Colonic mucosa (tissue), 4 donors: ENCODE measurements at regions not wholly inside any gene's neighbourhood (a gene's known extent, or its start where the extent isn't known, plus 50 kb on each side); places are given as distances from the start of the nearest gene placed in this dataset.

ENCODE experiments used
- DNase-seq: peaks from one replicate; pipeline ENCODE4 v3.0.0-alpha.2; 2020
- H3K27ac ChIP-seq: fragments of 200-600 bp; one replicate; pipeline ENCODE4 v1.8.0; 2021
- H3K27me3 ChIP-seq: fragments of 200-600 bp; one replicate; pipeline ENCODE4 v1.8.0; 2021
- H3K36me3 ChIP-seq: fragments of 200-600 bp; one replicate; pipeline ENCODE4 v1.8.0; 2021
- H3K4me1 ChIP-seq: fragments of 200-600 bp; one replicate; pipeline ENCODE4 v1.8.0; 2021; ENCODE audit warnings: mild to moderate bottlenecking
- H3K4me3 ChIP-seq: fragments of 200-600 bp; one replicate; pipeline ENCODE4 v1.8.0; 2021
- H3K9ac ChIP-seq, 2 donors: one replicate each; pipeline ENCODE4 v1.7.0; 2013; ENCODE audit warnings: control low read depth in 2 of 2, low read depth in 2 of 2, low read length in 2 of 2
- H3K9me3 ChIP-seq: fragments of 200-600 bp; one replicate; pipeline ENCODE4 v1.8.0; 2021
- intact Hi-C: fragments of 100-400 bp; cut with DNase I; formaldehyde crosslinking; loops from one replicate; pipeline ENCODE4 v1.14.1; 2022
- TF ChIP-seq, protein P1 (sequence below): fragments of 200-600 bp; IDR thresholded peaks from one replicate; pipeline ENCODE4 v1.8.0; 2022; ENCODE audit warnings: antibody characterized with exemption, mild to moderate bottlenecking
- donor health status: healthy.
- donor health status: DM: no; HTN: no; CAD: no.
- donor health status: DM: no; HTN: no; CAD: no.

DNA sequence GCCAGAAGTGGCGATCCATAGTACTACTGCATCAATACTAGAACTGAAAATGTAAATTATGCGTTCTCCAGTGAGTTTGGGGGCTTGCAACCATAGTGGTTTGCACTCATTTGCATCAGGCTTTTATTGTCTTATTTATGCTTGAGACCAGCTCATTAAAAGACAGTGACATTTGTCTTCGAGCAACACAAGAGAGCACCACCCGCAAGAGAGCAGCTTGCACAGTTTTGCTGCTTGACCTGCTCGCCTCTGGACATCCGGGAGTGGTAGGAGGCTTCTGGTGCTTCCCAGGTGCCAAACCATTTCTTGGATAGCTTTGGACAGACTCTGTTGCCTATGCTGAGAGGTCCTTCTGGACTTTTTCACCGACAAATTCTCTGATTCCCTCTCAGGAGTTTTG is 294.6 kb downstream of the MEX3B start:
- Histone ChIP-seq H3K9me3 (no peaks in the 10 kb centered on the region), H3K9ac (no peak overlapping the region), H3K27me3 (no peaks in the 10 kb centered on the region), H3K4me3 (no peak overlapping the region), H3K4me1 (no peaks in the 10 kb centered on the region), H3K36me3 (no peaks in the 10 kb centered on the region), H3K27ac (no peak overlapping the region)
- intact Hi-C loops = no loop called here
- TF ChIP-seq, protein P1, sequence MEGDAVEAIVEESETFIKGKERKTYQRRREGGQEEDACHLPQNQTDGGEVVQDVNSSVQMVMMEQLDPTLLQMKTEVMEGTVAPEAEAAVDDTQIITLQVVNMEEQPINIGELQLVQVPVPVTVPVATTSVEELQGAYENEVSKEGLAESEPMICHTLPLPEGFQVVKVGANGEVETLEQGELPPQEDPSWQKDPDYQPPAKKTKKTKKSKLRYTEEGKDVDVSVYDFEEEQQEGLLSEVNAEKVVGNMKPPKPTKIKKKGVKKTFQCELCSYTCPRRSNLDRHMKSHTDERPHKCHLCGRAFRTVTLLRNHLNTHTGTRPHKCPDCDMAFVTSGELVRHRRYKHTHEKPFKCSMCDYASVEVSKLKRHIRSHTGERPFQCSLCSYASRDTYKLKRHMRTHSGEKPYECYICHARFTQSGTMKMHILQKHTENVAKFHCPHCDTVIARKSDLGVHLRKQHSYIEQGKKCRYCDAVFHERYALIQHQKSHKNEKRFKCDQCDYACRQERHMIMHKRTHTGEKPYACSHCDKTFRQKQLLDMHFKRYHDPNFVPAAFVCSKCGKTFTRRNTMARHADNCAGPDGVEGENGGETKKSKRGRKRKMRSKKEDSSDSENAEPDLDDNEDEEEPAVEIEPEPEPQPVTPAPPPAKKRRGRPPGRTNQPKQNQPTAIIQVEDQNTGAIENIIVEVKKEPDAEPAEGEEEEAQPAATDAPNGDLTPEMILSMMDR = no peak
- DNase-seq = no peak

DNA sequence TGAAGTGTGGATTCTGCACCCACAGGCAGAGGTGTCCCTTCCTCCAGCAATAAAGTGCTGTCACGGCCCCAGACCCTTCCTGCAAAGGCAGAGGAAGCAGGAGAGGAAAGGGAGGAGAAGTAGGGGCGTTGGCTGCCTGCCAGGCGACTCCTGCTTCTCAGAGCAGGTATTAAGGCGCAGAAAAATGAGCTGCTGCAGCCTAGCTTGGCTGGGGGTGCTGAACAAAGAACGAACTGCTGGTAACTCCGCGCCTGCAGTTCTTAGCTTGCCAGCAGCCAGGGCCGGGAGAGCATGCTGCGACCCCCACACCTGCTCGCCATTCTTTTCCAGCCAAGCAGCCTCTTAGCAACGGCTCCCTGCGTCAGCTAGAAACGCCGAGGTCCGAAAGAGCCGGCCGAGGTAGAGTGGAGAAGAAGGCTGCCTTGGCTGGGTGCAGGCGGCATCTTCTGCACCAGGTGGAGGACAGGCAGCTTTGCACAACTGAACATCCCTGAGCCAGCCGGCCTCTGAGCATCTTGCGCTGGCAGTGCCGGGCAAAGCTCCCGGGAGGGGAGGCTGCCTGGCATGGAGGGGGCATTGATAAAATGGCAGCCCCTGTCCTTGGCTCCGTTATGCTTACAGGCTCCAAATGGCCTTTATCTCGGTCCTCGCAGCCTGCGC is 296.0 kb downstream of the MEX3B start:
- H3K4me3 ChIP-seq = no peak overlapping the region
- H3K4me1 ChIP-seq = no peaks in the 10 kb centered on the region
- no peak for DNase-seq
- H3K9ac ChIP-seq = no peak overlapping the region
- no peaks in the 10 kb centered on the region for H3K27me3 ChIP-seq
- intact Hi-C loops = no loop called here
- no peaks in the 10 kb centered on the region for H3K36me3 ChIP-seq
- no peaks in the 10 kb centered on the region for H3K9me3 ChIP-seq
- H3K27ac ChIP-seq = no peak overlapping the region
- TF ChIP-seq, protein P1 = no peak

DNA sequence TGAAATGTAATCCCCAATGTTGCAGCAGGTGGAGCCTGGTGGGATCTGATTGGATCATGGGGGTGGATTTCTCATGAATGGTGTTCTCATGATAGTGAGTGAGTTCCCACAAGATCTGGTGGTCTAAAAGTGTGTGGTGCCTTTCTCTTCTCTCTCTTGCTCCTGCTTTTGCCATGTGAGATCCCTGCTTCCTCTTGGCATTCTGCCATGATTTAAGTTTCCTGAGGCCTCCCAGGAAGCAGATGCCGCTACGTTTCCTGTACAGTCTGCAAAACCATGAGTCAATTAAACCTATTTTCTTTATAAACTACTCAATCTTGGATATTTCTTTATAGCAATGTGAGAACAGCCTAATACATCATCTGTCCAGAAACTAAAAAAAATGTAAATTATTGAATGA is 298.3 kb downstream of the MEX3B start:
- no peaks in the 10 kb centered on the region for H3K36me3 ChIP-seq
- no peaks in the 10 kb centered on the region for H3K4me1 ChIP-seq
- no peaks in the 10 kb centered on the region for H3K27me3 ChIP-seq
- no peak overlapping the region for H3K9ac ChIP-seq
- DNase-seq = no peak
- no peak overlapping the region for H3K27ac ChIP-seq
- intact Hi-C loops = no loop called here
- no peaks in the 10 kb centered on the region for H3K9me3 ChIP-seq
- H3K4me3 ChIP-seq = no peak overlapping the region
- TF ChIP-seq, protein P1 = no peak

DNA sequence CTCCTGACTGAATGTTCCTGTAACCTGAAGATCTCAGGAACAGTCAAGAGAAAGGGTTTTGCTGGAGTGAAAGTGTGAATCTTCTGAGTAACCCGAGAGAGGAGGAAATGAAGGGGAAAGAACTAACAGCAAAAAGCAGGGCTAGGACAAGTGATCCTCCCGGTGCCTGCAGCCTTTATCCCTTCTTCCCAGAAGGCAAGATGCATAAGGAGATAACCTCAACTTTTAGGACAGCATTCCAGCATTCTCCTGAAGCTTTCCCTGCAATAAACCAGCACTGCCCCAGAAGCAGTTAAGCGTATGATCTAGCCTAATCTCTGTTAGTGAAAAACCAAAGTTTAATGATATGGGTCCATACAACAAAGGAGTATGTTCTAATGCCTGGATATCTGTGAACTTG is 298.8 kb downstream of the MEX3B start:
- intact Hi-C loops = no loop called here
- TF ChIP-seq, protein P1 = no peak
- H3K36me3 ChIP-seq = no peaks in the 10 kb centered on the region
- H3K27me3 ChIP-seq = no peaks in the 10 kb centered on the region
- no peaks in the 10 kb centered on the region for H3K9me3 ChIP-seq
- no peak for DNase-seq
- H3K4me3 ChIP-seq = no peak overlapping the region
- H3K27ac ChIP-seq = no peak overlapping the region
- H3K4me1 ChIP-seq = no peaks in the 10 kb centered on the region
- no peak overlapping the region for H3K9ac ChIP-seq

DNA sequence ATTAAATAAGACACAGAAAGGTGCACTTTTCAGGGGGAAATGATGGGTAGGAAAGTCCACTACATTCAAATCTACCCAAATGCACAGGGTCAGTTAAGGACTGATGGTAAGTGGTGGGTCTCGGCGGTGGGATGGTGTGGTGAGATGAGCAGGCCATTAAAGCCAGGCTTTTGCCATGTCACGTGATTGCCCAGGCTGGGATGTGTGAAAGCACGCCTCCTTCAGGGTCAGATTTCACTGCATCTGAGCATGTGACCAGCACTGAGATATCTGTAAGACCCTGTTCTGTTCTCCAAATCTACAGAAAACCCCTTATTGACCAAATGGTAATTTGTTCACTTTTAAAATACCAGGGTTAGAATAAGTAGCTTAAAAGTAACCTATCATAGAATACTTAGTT is 301.5 kb downstream of the MEX3B start:
- H3K4me3 ChIP-seq = no peak overlapping the region
- intact Hi-C loops = no loop called here
- DNase-seq = no peak
- no peaks in the 10 kb centered on the region for H3K9me3 ChIP-seq
- no peaks in the 10 kb centered on the region for H3K27me3 ChIP-seq
- H3K4me1 ChIP-seq = no peaks in the 10 kb centered on the region
- TF ChIP-seq, protein P1 = no peak
- H3K27ac ChIP-seq = no peak overlapping the region
- no peaks in the 10 kb centered on the region for H3K36me3 ChIP-seq
- no peak overlapping the region for H3K9ac ChIP-seq
